GM18502 (cell line): ENCODE measurements at regions not wholly inside any gene's neighbourhood (a gene's known extent, or its start where the extent isn't known, plus 50 kb on each side); places are given as distances from the start of the nearest gene placed in this dataset.
"Not testable (repeated sequence)": the region's sequence is repeated elsewhere in the genome, so short reads cannot be mapped to it uniquely, and the experiment has no call there.

Experiments
- ATAC-seq: cut with Tn5 transposase; IDR thresholded peaks from one replicate; pipeline ENCODE4 v1.9.1; 2021; ENCODE audit warnings: mild to moderate bottlenecking; ENCODE audit not compliant: unreplicated experiment, poor library complexity

GRCh38 chr4:126670038-126670437, 962.7 kb upstream of the INTU start:
- not testable (repeated sequence) for ATAC-seq

- no peak for ATAC-seq
Observed at GRCh38 chr4:126678618-126679017, 954.1 kb upstream of the INTU start.

GRCh38 chr4:126679303-126679702, 953.5 kb upstream of the INTU start:
- no peak for ATAC-seq

GRCh38 chr4:126682250-126682649, 950.5 kb upstream of the INTU start:
- no peak for ATAC-seq

- no peak for ATAC-seq
Observed at GRCh38 chr4:126686491-126686890, 946.3 kb upstream of the INTU start.

GRCh38 chr4:126687655-126688358, 945.0 kb upstream of the INTU start:
- no peak for ATAC-seq

GRCh38 chr4:126691797-126692196, 941.0 kb upstream of the INTU start:
- no peak for ATAC-seq

GRCh38 chr4:126697748-126698147, 935.0 kb upstream of the INTU start:
- no peak for ATAC-seq

- no peak for ATAC-seq
Observed at GRCh38 chr4:126698224-126698623, 934.5 kb upstream of the INTU start.

GRCh38 chr4:126701756-126702155, 931.0 kb upstream of the INTU start:
- no peak for ATAC-seq

GRCh38 chr4:126702747-126703146, 930.0 kb upstream of the INTU start:
- no peak for ATAC-seq

- ATAC-seq = no peak
Observed at GRCh38 chr4:126705266-126705665, 927.5 kb upstream of the INTU start.

GRCh38 chr4:126708716-126709115, 924.0 kb upstream of the INTU start:
- ATAC-seq = no peak

GRCh38 chr4:126710935-126711334, 921.8 kb upstream of the INTU start:
- no peak for ATAC-seq

- ATAC-seq = no peak
Observed at GRCh38 chr4:126715067-126715466, 917.7 kb upstream of the INTU start.

- no peak for ATAC-seq
Observed at GRCh38 chr4:126715681-126716080, 917.1 kb upstream of the INTU start.

- ATAC-seq = no peak
Observed at GRCh38 chr4:126718136-126718535, 914.6 kb upstream of the INTU start.

GRCh38 chr4:126719852-126720251, 912.9 kb upstream of the INTU start:
- ATAC-seq = no peak

- no peak for ATAC-seq
Observed at GRCh38 chr4:126725906-126726305, 906.9 kb upstream of the INTU start.

GRCh38 chr4:126727461-126727860, 905.3 kb upstream of the INTU start:
- ATAC-seq = no peak

- ATAC-seq = no peak
Observed at GRCh38 chr4:126731062-126731461, 901.7 kb upstream of the INTU start.

GRCh38 chr4:126733301-126733700, 899.5 kb upstream of the INTU start:
- no peak for ATAC-seq

GRCh38 chr4:126734465-126734864, 898.3 kb upstream of the INTU start:
- no peak for ATAC-seq
